H1 (cell line): ENCODE measurements at regions not wholly inside any gene's neighbourhood (a gene's known extent, or its start where the extent isn't known, plus 50 kb on each side); places are given as distances from the start of the nearest gene placed in this dataset.

Experiments
- CTCF ChIA-PET: fragments of 300-600 bp; sonication (Branson Sonifier 250); formaldehyde crosslinking; loops from one replicate; lab custom pipeline; 2021; ENCODE audit not compliant: partially characterized antibody; lab: Charles Lee
- POLR2A ChIA-PET: fragments of 300-600 bp; sonication (Branson Sonifier 250); formaldehyde crosslinking; loops from one replicate; lab custom pipeline; 2021; ENCODE audit warnings: inconsistent platforms; ENCODE audit not compliant: partially characterized antibody; lab: Charles Lee
- DNase-seq, 2 experiments: peaks; one replicate each; pipeline versions ENCODE4 v3.0.0 to v3.0.0-alpha.2; 2010 to 2022; ENCODE audit warnings: low spot score in 2 of 2, low read depth in 1 of 2, mixed read lengths in 1 of 2
- FAIRE-seq: peaks from 2 replicates; lab custom pipeline; 2011; peaks lifted over from hg19 to GRCh38; lab: Jason Lieb, UNC
- H2AFZ ChIP-seq: 2 replicates; pipeline ENCODE4 v1.8.1; 2012; ENCODE audit warnings: low read length, inconsistent platforms
- H2AK5ac ChIP-seq: 2 replicates; pipeline ENCODE4 v1.6.1; 2013; ENCODE audit warnings: low read depth, low read length
- H2BK120ac ChIP-seq: replicated peaks from 2 replicates; pipeline ENCODE3; 2013; ENCODE audit warnings: low read depth, low read length, inconsistent platforms
- H2BK12ac ChIP-seq: 2 replicates; pipeline ENCODE4 v1.6.1; 2013; ENCODE audit warnings: low read depth, low read length
- H2BK15ac ChIP-seq: 2 replicates; pipeline ENCODE4 v1.6.1; 2013; ENCODE audit warnings: low read length
- H2BK20ac ChIP-seq: 2 replicates; pipeline ENCODE4 v1.6.1; 2013; ENCODE audit warnings: low read length
- H2BK5ac ChIP-seq: 2 replicates; pipeline ENCODE4 v1.6.1; 2013; ENCODE audit warnings: low read depth, low read length
- H3K14ac ChIP-seq: 2 replicates; pipeline ENCODE4 v1.6.1; 2013; ENCODE audit warnings: inconsistent platforms; ENCODE audit not compliant: insufficient read length
- H3K18ac ChIP-seq: 2 replicates; pipeline ENCODE4 v1.6.1; 2013; ENCODE audit warnings: low read length; ENCODE audit errors: extremely low read depth
- H3K23ac ChIP-seq: 2 replicates; pipeline ENCODE4 v1.6.1; 2013; ENCODE audit warnings: inconsistent platforms; ENCODE audit not compliant: insufficient read length
- H3K23me2 ChIP-seq: 2 replicates; pipeline ENCODE4 v1.6.1; 2013; ENCODE audit warnings: low read depth, low read length
- H3K27ac ChIP-seq: 2 replicates; pipeline ENCODE4 v1.6.1; 2011; ENCODE audit warnings: low read depth, low read length, inconsistent platforms
- H3K27me3 ChIP-seq, 4 experiments: replicated peaks in 1 of 4; 1 replicate in 1 of 4; 2 replicates in 3 of 4; pipeline versions ENCODE4 v1.6.1 to v1.8.1; 2011 to 2013; ENCODE audit warnings: low read length in 3 of 4, mild to moderate bottlenecking in 3 of 4, inconsistent platforms in 2 of 4, mixed read lengths in 2 of 4, moderate library complexity in 1 of 4; ENCODE audit not compliant: control insufficient read depth in 3 of 4, insufficient read depth in 3 of 4; ENCODE audit errors: extremely low read depth in 1 of 4
- H3K36me3 ChIP-seq, 4 experiments: 2 replicates each; pipeline versions ENCODE4 v1.6.1 to v1.8.1; 2011 to 2013; ENCODE audit warnings: mild to moderate bottlenecking in 4 of 4, low read length in 3 of 4, moderate library complexity in 2 of 4, control low read depth in 1 of 4, inconsistent platforms in 1 of 4; ENCODE audit not compliant: insufficient read depth in 4 of 4, control insufficient read depth in 2 of 4
- H3K4ac ChIP-seq: replicated peaks from 2 replicates; pipeline ENCODE3; 2013; ENCODE audit warnings: low read length, low read depth, mixed read lengths, inconsistent platforms; ENCODE audit not compliant: insufficient read length
- H3K4me1 ChIP-seq, 4 experiments: replicated peaks in 1 of 4; 1 replicate in 1 of 4; 2 replicates in 3 of 4; pipeline versions ENCODE4 v1.6.1 to v1.8.1; 2011 to 2013; ENCODE audit warnings: low read length in 3 of 4, inconsistent platforms in 2 of 4, mixed read lengths in 1 of 4; ENCODE audit not compliant: insufficient read depth in 4 of 4, control insufficient read depth in 3 of 4
- H3K4me2 ChIP-seq, 2 experiments: 2 replicates each; pipeline versions ENCODE4 v1.6.1 to v1.8.1; 2011 to 2013; ENCODE audit warnings: low read depth in 2 of 2, low read length in 2 of 2, control low read depth in 1 of 2, inconsistent platforms in 1 of 2, mild to moderate bottlenecking in 1 of 2; ENCODE audit not compliant: insufficient read depth in 1 of 2
- H3K4me3 ChIP-seq, 4 experiments: fragments of 200-600, 300-600 bp in 1 of 4; sonication (generic), shearing (Covaris generic), sonication (Bioruptor Twin) in 1 of 4; 2 replicates each; pipeline versions ENCODE4 v1.5.1 to v1.8.1; 2011 to 2016; ENCODE audit warnings: low read length in 4 of 4, low read depth in 3 of 4, control low read depth in 2 of 4, inconsistent platforms in 2 of 4, mild to moderate bottlenecking in 2 of 4, mixed read lengths in 1 of 4, moderate library complexity in 1 of 4; ENCODE audit not compliant: insufficient read depth in 2 of 4; ENCODE audit errors: extremely low read depth in 1 of 4
- H3K56ac ChIP-seq: replicated peaks from 2 replicates; pipeline ENCODE3; 2013; ENCODE audit warnings: low read depth, mild to moderate bottlenecking, mixed read lengths, low read length, inconsistent platforms; ENCODE audit not compliant: insufficient read length
- H3K79me1 ChIP-seq: 2 replicates; pipeline ENCODE4 v1.6.1; 2013; ENCODE audit warnings: low read depth, low read length, control low read depth
- H3K79me2 ChIP-seq, 2 experiments: 2 replicates each; pipeline versions ENCODE4 v1.6.1 to v1.8.1; 2012 to 2013; ENCODE audit warnings: low read length in 2 of 2, mild to moderate bottlenecking in 2 of 2, inconsistent platforms in 1 of 2; ENCODE audit not compliant: insufficient read depth in 2 of 2, control insufficient read depth in 1 of 2
- H3K9ac ChIP-seq, 4 experiments: replicated peaks in 1 of 4; 1 replicate in 1 of 4; 2 replicates in 3 of 4; pipeline versions ENCODE4 v1.6.1 to v1.8.1; 2011 to 2013; ENCODE audit warnings: low read depth in 3 of 4, low read length in 3 of 4, control low read depth in 2 of 4, mild to moderate bottlenecking in 2 of 4, moderate library complexity in 2 of 4, inconsistent platforms in 1 of 4; ENCODE audit errors: extremely low read depth in 1 of 4
- H3K9me3 ChIP-seq, 2 experiments: 2 replicates each; pipeline versions ENCODE4 v1.6.1 to v1.8.1; 2012 to 2013; ENCODE audit warnings: mild to moderate bottlenecking in 2 of 2, moderate library complexity in 2 of 2, control low read depth in 1 of 2, inconsistent platforms in 1 of 2, low read depth in 1 of 2, low read length in 1 of 2, mixed read lengths in 1 of 2; ENCODE audit not compliant: insufficient read depth in 2 of 2
- H4K20me1 ChIP-seq, 2 experiments: replicated peaks in 1 of 2; 2 replicates each; pipeline versions ENCODE3 to v1.8.1; 2011 to 2013; ENCODE audit warnings: inconsistent platforms in 2 of 2, low read length in 2 of 2, mild to moderate bottlenecking in 1 of 2; ENCODE audit not compliant: insufficient read depth in 2 of 2, control insufficient read depth in 1 of 2
- H4K5ac ChIP-seq: 2 replicates; pipeline ENCODE4 v1.6.1; 2013; ENCODE audit warnings: low read length, low read depth, mixed read lengths, inconsistent platforms; ENCODE audit not compliant: insufficient read length
- H4K8ac ChIP-seq: 2 replicates; pipeline ENCODE4 v1.8.0; 2013; ENCODE audit warnings: mild to moderate bottlenecking, moderate library complexity, low read length, inconsistent platforms; ENCODE audit not compliant: insufficient read depth; ENCODE audit errors: extremely low read depth
- H4K91ac ChIP-seq: replicated peaks from 2 replicates; pipeline ENCODE3; 2013; ENCODE audit warnings: low read length, mixed read lengths, inconsistent platforms; ENCODE audit not compliant: insufficient read length
- BACH1 ChIP-seq: IDR thresholded peaks from 2 replicates; pipeline ENCODE4 v1.6.1; 2012; ENCODE audit warnings: low read length, improper control_type of control experiment
- GTF2F1 ChIP-seq: IDR thresholded peaks from 2 replicates; pipeline ENCODE4 v1.6.1; 2012; ENCODE audit warnings: low read depth, low read length, improper control_type of control experiment, borderline replicate concordance
- WGBS, 2 experiments: shearing (Covaris generic) in 1 of 2; methylation state at CpG; one replicate each; pipeline versions ENCODE4 v1.1.6 to v1.1.7; 2013 to 2015; ENCODE audit warnings: low lambda C conversion rate in 2 of 2, mixed read lengths in 2 of 2, inconsistent platforms in 1 of 2, low coverage in 1 of 2, missing lambda C conversion rate in 1 of 2; ENCODE audit not compliant: insufficient replicate concordance in 2 of 2, insufficient coverage in 1 of 2, insufficient read length in 1 of 2; ENCODE audit errors: extremely low coverage in 1 of 2, missing lambda C conversion rate in 1 of 2; 5-methylcytosine and 5-hydroxymethylcytosine counted together

DNA sequence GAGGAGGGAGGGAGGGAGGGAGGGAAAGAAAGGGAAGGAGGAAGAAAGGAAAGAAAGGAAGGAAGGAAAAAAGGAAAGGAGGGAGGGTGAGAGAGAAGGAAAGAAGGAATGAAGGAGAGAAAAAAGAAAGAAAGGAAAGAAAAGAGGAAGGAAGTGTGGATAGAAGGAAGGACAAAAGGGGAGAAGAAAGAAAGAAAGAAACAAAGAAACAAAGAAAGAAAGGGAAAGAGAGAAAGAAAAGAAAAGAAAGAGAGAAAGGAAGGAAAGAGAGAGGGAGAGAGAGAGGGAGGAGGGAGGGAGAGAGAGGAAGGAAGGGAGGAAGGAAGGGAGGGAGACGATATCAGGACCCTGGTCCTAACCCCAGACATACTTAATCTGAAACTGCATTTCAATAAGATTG lies 146.2 kb upstream of the ZC3H11B start:
- ChIA-PET CTCF (interaction anchor here (1.1 kb wide), 1 partner anchor 18 kb away, joined by 5 read pairs; no protein-coding TSS in a partner anchor), POLR2A (no interaction called here)
- 78% methylated on average over 1 of the region's 1 CpG; no CpG with 5 or more reads in 1 of the 2 experiments for WGBS, 2 experiments
- H2BK12ac ChIP-seq: no peak overlapping the region
- H3K14ac ChIP-seq: no peak overlapping the region
- no peaks in the 10 kb centered on the region for H3K27me3 ChIP-seq
- FAIRE-seq (no peak), DNase-seq (no peak)
- no peak overlapping the region for H3K27ac ChIP-seq
- H4K5ac ChIP-seq: no peak overlapping the region
- H3K4ac ChIP-seq: no peak overlapping the region
- H3K4me3 ChIP-seq: no peak overlapping the region
- no peak overlapping the region for H3K18ac ChIP-seq
- no peak overlapping the region for H4K8ac ChIP-seq
- H3K23ac ChIP-seq: no peak overlapping the region
- no peaks in the 10 kb centered on the region for H3K79me2 ChIP-seq
- H2BK120ac ChIP-seq: no peak overlapping the region
- no peak overlapping the region for H3K56ac ChIP-seq
- H3K9ac ChIP-seq: no peak overlapping the region
- H4K20me1 ChIP-seq: no peaks in the 10 kb centered on the region
- no peaks in the 10 kb centered on the region for H3K23me2 ChIP-seq
- no peak overlapping the region for H3K4me2 ChIP-seq
- H2AK5ac ChIP-seq: no peak overlapping the region
- H4K91ac ChIP-seq: no peak overlapping the region
- no peak overlapping the region for H2BK15ac ChIP-seq
- H2AFZ ChIP-seq: peak overlapping the region; percentile 50; the same call in 1 of the 2 replicates
- no peak overlapping the region for H2BK5ac ChIP-seq
- no peak overlapping the region for H2BK20ac ChIP-seq
- H3K36me3 ChIP-seq: no peaks in the 10 kb centered on the region
- no peaks in the 10 kb centered on the region for H3K79me1 ChIP-seq
- H3K4me1 ChIP-seq: no peaks in the 10 kb centered on the region
- H3K9me3 ChIP-seq: no peaks in the 10 kb centered on the region
- TF ChIP-seq BACH1 (no peak), GTF2F1 (no peak)
